ENCODE measurements at regions not wholly inside any gene's neighbourhood (a gene's known extent, or its start where the extent isn't known, plus 50 kb on each side); places are given as distances from the start of the nearest gene placed in this dataset.

- Histone ChIP-seq H3K4me1 (ENCODE audit: control insufficient read depth, extremely low read depth, insufficient read depth, low read length) (no peaks in the 10 kb centered on the region), H3K4me3 (replicated peaks in 1 of 3; ENCODE audit: insufficient read depth in 1 of 3, low read depth in 1 of 3, low read length in 3 of 3) (no peak overlapping the region), H3K27me3 (ENCODE audit: control insufficient read depth in 2 of 2, insufficient read depth in 2 of 2, low read length in 2 of 2) (peaks cover 0 to 3% of the 10 kb centered on the region in 2 experiments), H2AFZ (ENCODE audit: low read depth, low read length) (no peak overlapping the region), H3K9me3 (replicated peaks; ENCODE audit: control insufficient read depth, insufficient read depth, low read length) (no peaks in the 10 kb centered on the region), H3K9me1 (replicated peaks; ENCODE audit: control insufficient read depth, extremely low read depth, insufficient read depth, low read length) (no peaks in the 10 kb centered on the region), H3K9ac (replicated peaks; ENCODE audit: extremely low read depth, insufficient read depth, low read length) (no peak overlapping the region), H3K36me3 (ENCODE audit: control insufficient read depth in 2 of 2, extremely low read depth in 1 of 2, insufficient read depth in 2 of 2, low read length in 2 of 2) (no peaks in the 10 kb centered on the region), H3K4me2 (ENCODE audit: insufficient read depth, low read length) (no peak overlapping the region), H3K27ac (ENCODE audit: insufficient read depth, low read depth, low read length) (no peak overlapping the region), H3K79me2 (ENCODE audit: control insufficient read depth, insufficient read depth, low read length) (no peaks in the 10 kb centered on the region), H4K20me1 (replicated peaks; ENCODE audit: control insufficient read depth, extremely low read depth, insufficient read depth, low read length) (no peaks in the 10 kb centered on the region)
- CTCF ChIA-PET, result interaction anchor here (0.9 to 1.2 kb wide), 3 partner anchors 13 to 387 kb away, joined by 3 to 4 read pairs (median 4); no protein-coding TSS in a partner anchor
- intact Hi-C loops (cut with micrococcal nuclease), result no loop called here
- dilution Hi-C loops (cut with MboI; ENCODE audit: extremely low pct_ligation_motif_present, low sequenced_read_pairs), result no loop called here
- no TSS peak for BruUV-seq (replicated peaks)
- no peak for TF ChIP-seq EZH2 (IDR thresholded peaks at IDR 0.05; ENCODE audit: borderline replicate concordance, low read depth, low read length, severe bottlenecking)
- no peak for TF ChIP-seq MAX (IDR thresholded peaks at IDR 0.05; ENCODE audit: insufficient read depth, insufficient read length)
- TF ChIP-seq GATA2 (IDR thresholded peaks at IDR 0.05; ENCODE audit: insufficient read depth, insufficient read length, low read depth, low read length), result no peak
- no peak for TF ChIP-seq JUN (IDR thresholded peaks at IDR 0.05; ENCODE audit: borderline replicate concordance, insufficient read depth, insufficient read length, low read depth)
- TF ChIP-seq MYC (IDR thresholded peaks at IDR 0.05; ENCODE audit: low read depth, low read length), result no peak
- no peak for TF ChIP-seq POLR2A (IDR thresholded peaks at IDR 0.05; ENCODE audit: low read depth, low read length)
- TF ChIP-seq CTCF (IDR thresholded peaks at IDR 0.05; ENCODE audit: extremely low read depth in 1 of 2, insufficient read depth in 1 of 2, low read depth in 1 of 2, low read length in 2 of 2), result no peak
- TF ChIP-seq POLR2AphosphoS5 (IDR thresholded peaks at IDR 0.05; ENCODE audit: insufficient read depth, low read depth, low read length), result no peak
- TF ChIP-seq FOS (IDR thresholded peaks at IDR 0.05; ENCODE audit: borderline replicate concordance, insufficient read depth, low read length), result no peak
- POLR2A ChIA-PET, result no interaction called here
- FAIRE-seq (no peak), DNase-seq (ENCODE audit: low read depth, low spot score) (no peak)
These were observed 97.9 kb upstream of the SYT13 start for GRCh38 chr11:45384016-45384415.

Measured in endothelial cell of umbilical vein (primary cell).